HepG2 (cell line): ENCODE measurements at regions not wholly inside any gene's neighbourhood (a gene's known extent, or its start where the extent isn't known, plus 50 kb on each side); places are given as distances from the start of the nearest gene placed in this dataset.

ENCODE experiments used
- ATAC-seq: fragments of 200-7000 bp; cut with Tn5 transposase; 3 replicates; pipeline ENCODE4 v1.9.1; 2020; ENCODE audit warnings: mild to moderate bottlenecking, moderate library complexity
- BruUV-seq: library from RNA; stranded (reverse); fragments of 400-500 nt; replicated peaks from 2 replicates; lab custom pipeline; 2021; lab: Mats Ljungman, UMichigan
- CTCF ChIA-PET: fragments of 300-600 bp; formaldehyde crosslinking; extraction: SDS; loops from one replicate; lab custom pipeline; 2021; ENCODE audit warnings: low total read pairs, inconsistent platforms, low intra/inter-chr PET ratio; lab: Yijun Ruan, JAX
- POLR2A ChIA-PET: fragments of 350-600 bp; sonication (Branson Sonifier 250); formaldehyde crosslinking; loops from one replicate; lab custom pipeline; 2020; ENCODE audit warnings: antibody characterized with exemption, inconsistent platforms; lab: Yijun Ruan, JAX
- DNase-seq: peaks from one replicate; pipeline ENCODE4 v3.0.0-alpha.2; 2015; ENCODE audit warnings: low spot score
- FAIRE-seq: peaks from 3 replicates; lab custom pipeline; 2011; peaks lifted over from hg19 to GRCh38; lab: Jason Lieb, UNC
- H2AFZ ChIP-seq: one replicate; pipeline ENCODE4 v1.6.1; 2011; ENCODE audit warnings: low read length, inconsistent platforms
- H3K27ac ChIP-seq: fragments of 300-600 bp; 3 replicates; pipeline ENCODE4 v1.8.0; 2011; ENCODE audit warnings: mixed run types, mild to moderate bottlenecking, mixed read lengths, low read length, inconsistent platforms; ENCODE audit not compliant: insufficient read depth; ENCODE audit errors: extremely low read length
- H3K27me3 ChIP-seq, 2 experiments: fragments of 200-600 bp in 1 of 2; 2 replicates in 1 of 2; 3 replicates in 1 of 2; pipeline versions ENCODE4 v1.6.0 to v1.8.0; 2011; ENCODE audit warnings: low read length in 2 of 2, mild to moderate bottlenecking in 2 of 2, moderate library complexity in 2 of 2, inconsistent platforms in 1 of 2; ENCODE audit not compliant: insufficient read depth in 2 of 2, control insufficient read depth in 1 of 2
- H3K36me3 ChIP-seq, 2 experiments: fragments of 200-600 bp in 1 of 2; replicated peaks in 1 of 2; 2 replicates in 1 of 2; 3 replicates in 1 of 2; pipeline versions ENCODE4 v1.5.1 to v1.8.0; 2011; ENCODE audit warnings: low read length in 2 of 2, inconsistent platforms in 1 of 2; ENCODE audit not compliant: insufficient read depth in 2 of 2, control insufficient read depth in 1 of 2
- H3K4me1 ChIP-seq: 2 replicates; pipeline ENCODE4 v1.5.1; 2012; ENCODE audit warnings: low read length, inconsistent platforms; ENCODE audit not compliant: insufficient read depth
- H3K4me2 ChIP-seq: 2 replicates; pipeline ENCODE4 v1.6.0; 2011; ENCODE audit warnings: low read depth, low read length, inconsistent platforms
- H3K4me3 ChIP-seq, 3 experiments: fragments of 200-600 bp in 1 of 3; sonication (generic), shearing (Covaris generic) in 1 of 3; replicated peaks in 1 of 3; 2 replicates each; pipeline ENCODE4 v1.5.1; 2011 to 2016; ENCODE audit warnings: low read length in 3 of 3, inconsistent platforms in 2 of 3, low read depth in 2 of 3, mild to moderate bottlenecking in 2 of 3, control low read depth in 1 of 3, mixed read lengths in 1 of 3; ENCODE audit not compliant: insufficient read depth in 1 of 3
- H3K79me2 ChIP-seq: one replicate; pipeline ENCODE4 v1.6.1; 2011; ENCODE audit warnings: low read length, inconsistent platforms; ENCODE audit not compliant: insufficient read depth
- H3K9ac ChIP-seq: 2 replicates; pipeline ENCODE4 v1.6.0; 2011; ENCODE audit warnings: mild to moderate bottlenecking, low read depth, low read length, inconsistent platforms; ENCODE audit not compliant: insufficient read depth
- H3K9me3 ChIP-seq: 2 replicates; pipeline ENCODE4 v1.5.1; 2012; ENCODE audit warnings: mild to moderate bottlenecking, low read length
- H4K20me1 ChIP-seq: 2 replicates; pipeline ENCODE4 v1.6.0; 2011; ENCODE audit warnings: inconsistent platforms, mild to moderate bottlenecking, low read length, moderate library complexity; ENCODE audit not compliant: insufficient read depth
- CHCHD3 ChIP-seq: sonication (generic); formaldehyde crosslinking; IDR thresholded peaks from 2 replicates; pipeline ENCODE4 v1.8.0; 2022; ENCODE audit warnings: mild to moderate bottlenecking, missing genetic modification reagents, moderate library complexity
- EHMT2 ChIP-seq: fragments of 200-600 bp; sonication (generic); IDR thresholded peaks from 2 replicates; pipeline ENCODE4 v1.7.0; 2017; ENCODE audit warnings: antibody characterized with exemption, low read depth, low read length, borderline replicate concordance
- GABPA ChIP-seq, 2 experiments: IDR thresholded peaks; 2 replicates each; pipeline ENCODE4 v1.6.1; 2011 to 2016; ENCODE audit warnings: low read depth in 2 of 2, low read length in 1 of 2, missing biosample characterization in 1 of 2, missing genetic modification characterization in 1 of 2
- MXD3 ChIP-seq: IDR thresholded peaks from 2 replicates; pipeline ENCODE4 v1.6.1; 2016; ENCODE audit warnings: mild to moderate bottlenecking, missing biosample characterization, missing genetic modification reagents
- NFKB2 ChIP-seq: sonication (generic); formaldehyde crosslinking; IDR thresholded peaks from 2 replicates; pipeline ENCODE4 v1.4.0; 2020; ENCODE audit warnings: missing genetic modification reagents, borderline replicate concordance
- NR0B2 ChIP-seq: sonication (generic); formaldehyde crosslinking; IDR thresholded peaks from 2 replicates; pipeline ENCODE4 v1.4.0; 2020; ENCODE audit warnings: mild to moderate bottlenecking, missing genetic modification reagents
- SP1 ChIP-seq, 2 experiments: fragments of 450-650 bp in 1 of 2; sonication (generic) in 1 of 2; formaldehyde crosslinking in 1 of 2; IDR thresholded peaks; 2 replicates each; pipeline versions ENCODE4 v1.4.0 to v1.6.1; 2016 to 2020; ENCODE audit warnings: missing genetic modification reagents in 1 of 2
- TBX2 ChIP-seq: sonication (generic); formaldehyde crosslinking; IDR thresholded peaks from 2 replicates; pipeline ENCODE4 v1.5.0; 2020; ENCODE audit warnings: missing genetic modification reagents, mild to moderate bottlenecking, borderline replicate concordance
- ZBTB3 ChIP-seq: sonication (generic); formaldehyde crosslinking; IDR thresholded peaks from 2 replicates; pipeline ENCODE4 v1.4.0; 2020; ENCODE audit warnings: low read depth, mild to moderate bottlenecking, moderate library complexity, missing genetic modification reagents, borderline replicate concordance
- ZNF280B ChIP-seq: sonication (generic); formaldehyde crosslinking; IDR thresholded peaks from 2 replicates; pipeline ENCODE4 v1.5.0; 2020; ENCODE audit warnings: missing genetic modification reagents, mild to moderate bottlenecking, borderline replicate concordance
- ZNF335 ChIP-seq: sonication (generic); formaldehyde crosslinking; IDR thresholded peaks from 2 replicates; pipeline ENCODE4 v1.4.0; 2020; ENCODE audit warnings: missing genetic modification reagents
- ZNF513 ChIP-seq: sonication (generic); formaldehyde crosslinking; conservative IDR thresholded peaks from 2 replicates; pipeline ENCODE4 v1.5.0; 2020; ENCODE audit warnings: missing genetic modification reagents
- ZNF792 ChIP-seq: IDR thresholded peaks from 2 replicates; pipeline ENCODE4 v1.6.1; 2016
- WGBS: methylation state at CpG from one replicate; pipeline ENCODE4 v1.1.6; 2017; ENCODE audit warnings: low lambda C conversion rate; 5-methylcytosine and 5-hydroxymethylcytosine counted together
- in situ Hi-C: cut with HindIII; loops from 2 replicates; pipeline ENCODE4 v1.10.0; 2017; ENCODE audit warnings: low pct_unique_long_range_greater_than_20kb; ENCODE audit not compliant: extremely low pct_ligation_motif_present
- intact Hi-C: fragments of 100-400 bp; cut with micrococcal nuclease; formaldehyde crosslinking; loops from one replicate; pipeline ENCODE4 v1.10.0; 2022; ENCODE audit not compliant: unreplicated experiment

- TF ChIP-seq ZNF280B = no peak
- TF ChIP-seq TBX2 (CRISPR knock-in tag) = no peak
- TF ChIP-seq ZNF335 = no peak
- TF ChIP-seq NR0B2 (CRISPR knock-in tag) = no peak
- TF ChIP-seq ZNF513 (CRISPR knock-in tag) = no peak
- TF ChIP-seq SP1 (IDR thresholded peaks at IDR 0.05) = no peak
- no peak for TF ChIP-seq SP1 (CRISPR knock-in tag; IDR thresholded peaks at IDR 0.05)
- TF ChIP-seq EHMT2 = no peak
- TF ChIP-seq CHCHD3 (CRISPR knock-in tag) = no peak
Measured at GRCh38 chr10:4555920-4556319, 270.1 kb upstream of the AKR1E2 start (continued).

GRCh38 chr10:4549139-4549653 is 276.8 kb upstream of the AKR1E2 start:
- no peak for TF ChIP-seq GABPA (IDR thresholded peaks at IDR 0.05; ENCODE audit: low read depth, low read length)
- TF ChIP-seq GABPA (CRISPR knock-in tag; IDR thresholded peaks at IDR 0.05; ENCODE audit: low read depth) = no peak
- TF ChIP-seq ZNF792 (CRISPR knock-in tag) = no peak
- TF ChIP-seq ZBTB3 = no peak
- no peak for TF ChIP-seq NFKB2 (CRISPR knock-in tag)
- TF ChIP-seq MXD3 (CRISPR knock-in tag) = no peak
- Histone ChIP-seq H3K9ac (no peak overlapping the region), H3K27ac (no peak overlapping the region), H3K4me3 (no peak overlapping the region), H2AFZ (no peak overlapping the region), H3K27me3 (peaks cover 0 to 4% of the 10 kb centered on the region in 2 experiments; a peak in 1 of 5 replicates), H3K9me3 (no peaks in the 10 kb centered on the region), H3K4me2 (no peak overlapping the region), H3K79me2 (no peaks in the 10 kb centered on the region), H3K4me1 (no peaks in the 10 kb centered on the region; the same call in 1 of the 2 replicates), H3K36me3 (no peaks in the 10 kb centered on the region), H4K20me1 (no peaks in the 10 kb centered on the region)
- intact Hi-C loops = no loop called here
- CTCF ChIA-PET = no interaction called here
- POLR2A ChIA-PET = no interaction called here
- BruUV-seq = no TSS peak
- in situ Hi-C loops = no loop called here
- DNase-seq (no peak), FAIRE-seq (no peak), ATAC-seq (no peak)
- 18% methylated on average over 2 of the region's 2 CpGs for WGBS
